HCT116 (cell line): ENCODE measurements at regions not wholly inside any gene's neighbourhood (a gene's known extent, or its start where the extent isn't known, plus 50 kb on each side); places are given as distances from the start of the nearest gene placed in this dataset.

Source experiments
- ATAC-seq: fragments of 200-7000 bp; cut with Tn5 transposase; 2 replicates; pipeline ENCODE4 v1.9.1; 2020; ENCODE audit warnings: mild to moderate bottlenecking, moderate library complexity
- BruUV-seq: library from RNA; stranded (reverse); fragments of 400-500 nt; replicated peaks from 2 replicates; lab custom pipeline; 2021; lab: Mats Ljungman, UMichigan
- CTCF ChIA-PET: fragments of 300-600 bp; sonication (Branson Sonifier 250); formaldehyde crosslinking; loops from one replicate; lab custom pipeline; 2021; ENCODE audit warnings: antibody characterized with exemption; lab: Charles Lee
- POLR2A ChIA-PET: fragments of 300-600, 350-600 bp; sonication (Branson Sonifier 250); formaldehyde crosslinking; loops from one replicate; lab custom pipeline; 2021; ENCODE audit warnings: antibody characterized with exemption; lab: Charles Lee
- RAD21 ChIA-PET, 2 experiments: fragments of 300-600 bp; sonication (Branson Sonifier 250); formaldehyde crosslinking; loops; one replicate each; lab custom pipeline; 2023; ENCODE audit warnings: low total read pairs in 2 of 2; ENCODE audit not compliant: uncharacterized antibody in 2 of 2, unreplicated experiment in 2 of 2, low non-redundant PET in 1 of 2; lab: Charles Lee
- DNase-seq: peaks from one replicate; pipeline ENCODE4 v3.0.0-alpha.2; 2010; ENCODE audit warnings: low read depth, low spot score
- H2AFZ ChIP-seq: fragments of 200-600 bp; shearing (Covaris generic), sonication (generic); 2 replicates; pipeline ENCODE4 v1.6.1; 2017; ENCODE audit warnings: low read depth, mixed run types, mixed read lengths, antibody characterized with exemption, low read length; ENCODE audit not compliant: poor library complexity, severe bottlenecking
- H3K27ac ChIP-seq: 2 replicates; pipeline ENCODE4 v1.5.1; 2012; ENCODE audit warnings: low read depth, low read length
- H3K27me3 ChIP-seq: fragments of 200-600 bp; sonication (generic); 2 replicates; pipeline ENCODE4 v1.6.1; 2016; ENCODE audit warnings: mixed run types, low read length, mixed read lengths; ENCODE audit not compliant: insufficient read depth
- H3K36me3 ChIP-seq, 2 experiments: fragments of 200-500 bp in 1 of 2; fragments of 200-600 bp in 1 of 2; sonication (Bioruptor generic) in 1 of 2; sonication (generic) in 1 of 2; 2 replicates each; pipeline versions ENCODE4 v1.5.1 to v1.6.1; 2014 to 2016; ENCODE audit warnings: low read length in 2 of 2, inconsistent platforms in 1 of 2, mixed read lengths in 1 of 2, mixed run types in 1 of 2; ENCODE audit not compliant: insufficient read depth in 2 of 2, control insufficient read depth in 1 of 2
- H3K4me1 ChIP-seq, 2 experiments: fragments of 200-600 bp in 1 of 2; sonication (generic) in 1 of 2; 2 replicates each; pipeline versions ENCODE4 v1.5.1 to v1.6.1; 2012 to 2017; ENCODE audit warnings: low read length in 2 of 2, inconsistent platforms in 1 of 2, mild to moderate bottlenecking in 1 of 2, mixed read lengths in 1 of 2, mixed run types in 1 of 2, moderate library complexity in 1 of 2; ENCODE audit not compliant: insufficient read depth in 2 of 2, control insufficient read depth in 1 of 2
- H3K4me2 ChIP-seq: fragments of 200-600 bp; sonication (generic); 2 replicates; pipeline ENCODE4 v1.6.1; 2017; ENCODE audit warnings: mixed run types, low read length, mixed read lengths
- H3K4me3 ChIP-seq, 2 experiments: fragments of 200-600 bp in 1 of 2; sonication (generic) in 1 of 2; replicated peaks in 1 of 2; 2 replicates each; pipeline ENCODE4 v1.5.1; 2011 to 2016; ENCODE audit warnings: low read length in 2 of 2, control low read depth in 1 of 2, low read depth in 1 of 2, mild to moderate bottlenecking in 1 of 2, mixed read lengths in 1 of 2, mixed run types in 1 of 2
- H3K79me2 ChIP-seq: fragments of 200-600 bp; sonication (generic); 2 replicates; pipeline ENCODE4 v1.6.1; 2017; ENCODE audit warnings: mild to moderate bottlenecking, mixed run types, low read length, moderate library complexity, mixed read lengths; ENCODE audit not compliant: insufficient read depth
- H3K9ac ChIP-seq: fragments of 200-600 bp; sonication (generic); 2 replicates; pipeline ENCODE4 v1.6.1; 2016; ENCODE audit warnings: low read length, mixed read lengths
- H3K9me2 ChIP-seq: fragments of 200-600 bp; sonication (generic), shearing (Covaris generic); 2 replicates; pipeline ENCODE4 v1.6.1; 2017; ENCODE audit warnings: mixed run types, mild to moderate bottlenecking, moderate library complexity; ENCODE audit not compliant: insufficient read depth
- H3K9me3 ChIP-seq, 2 experiments: fragments of 200-500 bp in 1 of 2; fragments of 200-600 bp in 1 of 2; sonication (Bioruptor generic) in 1 of 2; sonication (generic) in 1 of 2; 2 replicates each; pipeline ENCODE4 v1.6.1; 2014 to 2017; ENCODE audit warnings: low read length in 2 of 2, mixed read lengths in 2 of 2, inconsistent platforms in 1 of 2, low read depth in 1 of 2, mild to moderate bottlenecking in 1 of 2, mixed run types in 1 of 2, moderate library complexity in 1 of 2; ENCODE audit not compliant: control insufficient read depth in 1 of 2, insufficient read depth in 1 of 2
- H4K20me1 ChIP-seq: fragments of 200-600 bp; sonication (generic), shearing (Covaris generic); 2 replicates; pipeline ENCODE4 v1.6.1; 2017; ENCODE audit warnings: mixed run types, mild to moderate bottlenecking, moderate library complexity; ENCODE audit not compliant: insufficient read depth
- CBX3 ChIP-seq: IDR thresholded peaks from 2 replicates; pipeline ENCODE4 v1.6.1; 2012; ENCODE audit warnings: low read depth
- ELF1 ChIP-seq: IDR thresholded peaks from 2 replicates; pipeline ENCODE4 v1.6.1; 2012; ENCODE audit warnings: low read depth, borderline replicate concordance
- EZH2 ChIP-seq: fragments of 200-600 bp; sonication (generic); IDR thresholded peaks from 2 replicates; pipeline ENCODE4 v1.6.1; 2017; ENCODE audit warnings: antibody characterized with exemption, mixed run types
- EZH2phosphoT487 ChIP-seq: fragments of 200-600 bp; IDR thresholded peaks from 2 replicates; pipeline ENCODE4 v1.6.1; 2018; ENCODE audit warnings: antibody characterized with exemption, borderline replicate concordance
- FOSL1 ChIP-seq: IDR thresholded peaks from 2 replicates; pipeline ENCODE4 v1.6.1; 2012; ENCODE audit warnings: low read depth
- JUND ChIP-seq: IDR thresholded peaks from 2 replicates; pipeline ENCODE4 v1.6.1; 2012
- POLR2A ChIP-seq: IDR thresholded peaks from 2 replicates; pipeline ENCODE4 v1.7.0; 2011; ENCODE audit warnings: borderline replicate concordance; ENCODE audit not compliant: insufficient read depth, insufficient read length; ENCODE audit errors: extremely low read depth
- POLR2AphosphoS5 ChIP-seq: IDR thresholded peaks from 2 replicates; pipeline ENCODE4 v1.6.1; 2011; ENCODE audit warnings: mild to moderate bottlenecking, low read depth, low read length, moderate library complexity
- SIN3A ChIP-seq: IDR thresholded peaks from 2 replicates; pipeline ENCODE4 v1.6.1; 2012; ENCODE audit warnings: low read depth
- SP1 ChIP-seq: IDR thresholded peaks from 2 replicates; pipeline ENCODE4 v1.6.1; 2012; ENCODE audit warnings: low read depth
- SRF ChIP-seq: IDR thresholded peaks from 2 replicates; pipeline ENCODE4 v1.6.1; 2012; ENCODE audit warnings: low read depth
- TCF7L2 ChIP-seq: IDR thresholded peaks from 2 replicates; pipeline ENCODE4 v1.7.0; 2011; ENCODE audit warnings: borderline replicate concordance, inconsistent platforms; ENCODE audit not compliant: insufficient read depth, insufficient read length; ENCODE audit errors: extremely low read depth
- YY1 ChIP-seq: IDR thresholded peaks from 2 replicates; pipeline ENCODE4 v1.6.1; 2011; ENCODE audit warnings: low read length, low read depth, moderate library complexity, mild to moderate bottlenecking; ENCODE audit not compliant: insufficient replicate concordance; ENCODE audit errors: extremely low read depth
- ZFX ChIP-seq: fragments of 450-650 bp; IDR thresholded peaks from 2 replicates; pipeline ENCODE4 v1.6.1; 2017
- ZNF274 ChIP-seq: fragments of 200-500 bp; sonication (Bioruptor generic); IDR thresholded peaks from 2 replicates; pipeline ENCODE4 v1.6.1; 2014; ENCODE audit warnings: mild to moderate bottlenecking, low read depth, low read length, inconsistent platforms
- intact Hi-C: fragments of 100-400 bp; cut with micrococcal nuclease; formaldehyde crosslinking; loops from 2 replicates; pipeline ENCODE4 v1.10.0; 2022
- TF ChIP-seq, protein P1 (sequence below): IDR thresholded peaks from 2 replicates; pipeline ENCODE4 v1.6.1; 2012
- TF ChIP-seq, protein P2 (sequence below): IDR thresholded peaks from 2 replicates; pipeline ENCODE4 v1.6.1; 2012; ENCODE audit warnings: low read depth
- TF ChIP-seq, protein P3 (sequence below): IDR thresholded peaks from 2 replicates; pipeline ENCODE4 v1.6.1; 2012
- TF ChIP-seq, protein P4 (sequence below), 3 experiments: fragments of 200-600 bp in 1 of 3; sonication (generic) in 1 of 3; IDR thresholded peaks in 2 of 3; conservative IDR thresholded peaks in 1 of 3; 2 replicates each; pipeline ENCODE4 v1.5.1; 2012 to 2017; ENCODE audit warnings: low read depth in 2 of 3, low read length in 2 of 3, antibody characterized with exemption in 1 of 3, borderline replicate concordance in 1 of 3, control low read depth in 1 of 3, mild to moderate bottlenecking in 1 of 3, mixed read lengths in 1 of 3, mixed run types in 1 of 3, moderate library complexity in 1 of 3; ENCODE audit not compliant: insufficient read depth in 1 of 3
- TF ChIP-seq, protein P5 (sequence below): IDR thresholded peaks from 2 replicates; pipeline ENCODE4 v1.6.1; 2011; ENCODE audit warnings: mild to moderate bottlenecking, low read length, moderate library complexity; ENCODE audit not compliant: insufficient replicate concordance; ENCODE audit errors: extremely low read depth

DNA sequence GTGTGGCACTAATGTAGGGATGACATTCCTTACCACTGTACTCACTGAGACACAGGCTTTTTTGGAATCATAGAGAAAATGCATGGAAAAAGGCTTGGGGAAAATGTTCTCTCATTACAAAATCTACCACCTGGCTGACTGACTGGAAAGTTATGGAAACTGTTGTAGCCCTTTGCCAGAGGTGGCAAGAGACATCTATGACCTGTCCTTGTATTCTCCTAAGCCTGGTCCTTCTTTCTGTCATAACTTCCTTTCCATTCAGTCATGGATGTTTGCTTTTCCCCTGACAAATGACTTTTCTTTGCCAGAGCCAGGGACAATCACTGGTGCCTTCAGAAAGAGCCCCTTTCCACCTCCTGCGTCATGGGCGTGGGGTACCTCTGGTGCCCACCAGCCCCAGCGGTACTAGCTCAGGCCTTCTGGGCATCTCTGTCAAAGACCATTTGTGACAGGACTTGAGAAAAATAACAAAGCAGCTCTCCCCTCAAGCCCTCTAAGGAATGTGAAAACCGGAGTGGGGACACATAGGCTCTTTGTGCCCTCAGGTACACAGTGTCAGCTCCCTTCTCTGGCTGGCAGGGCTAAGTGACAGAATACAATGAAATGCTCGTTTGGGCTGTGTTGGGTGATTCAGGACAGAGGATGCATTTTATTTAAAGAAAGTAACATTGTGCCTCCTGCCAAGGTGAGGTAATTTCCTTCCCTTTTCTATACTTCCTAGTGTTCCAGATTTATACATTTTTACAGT is 381.1 kb upstream of the RASGRP1 start:
- H4K20me1 ChIP-seq = no peaks in the 10 kb centered on the region
- no peaks in the 10 kb centered on the region for H3K36me3 ChIP-seq
- no TSS peak for BruUV-seq
- no peak overlapping the region for H3K27ac ChIP-seq
- no peak overlapping the region for H2AFZ ChIP-seq
- POLR2A ChIA-PET = no interaction called here
- intact Hi-C loops = no loop called here
- RAD21 ChIA-PET = no interaction called here
- no peak for DNase-seq
- H3K79me2 ChIP-seq = no peaks in the 10 kb centered on the region
- no peak overlapping the region for H3K4me2 ChIP-seq
- no peak overlapping the region for H3K4me3 ChIP-seq
- no peak for ATAC-seq
- H3K9ac ChIP-seq = no peak overlapping the region
- TF ChIP-seq, protein P1, sequence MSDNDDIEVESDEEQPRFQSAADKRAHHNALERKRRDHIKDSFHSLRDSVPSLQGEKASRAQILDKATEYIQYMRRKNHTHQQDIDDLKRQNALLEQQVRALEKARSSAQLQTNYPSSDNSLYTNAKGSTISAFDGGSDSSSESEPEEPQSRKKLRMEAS = no peak
- TF ChIP-seq ZNF274 = no peak
- TF ChIP-seq YY1 = no peak
- no peak for TF ChIP-seq ELF1
- no peak for TF ChIP-seq ZFX
- no peak for TF ChIP-seq TCF7L2
- no peak for TF ChIP-seq SRF
- TF ChIP-seq SIN3A = no peak
- TF ChIP-seq EZH2phosphoT487 = no peak
- TF ChIP-seq POLR2AphosphoS5 = no peak
- TF ChIP-seq JUND = no peak
- no peak for TF ChIP-seq EZH2
- no peak for TF ChIP-seq FOSL1
- TF ChIP-seq POLR2A = no peak
- TF ChIP-seq SP1 = no peak
- TF ChIP-seq, protein P2, sequence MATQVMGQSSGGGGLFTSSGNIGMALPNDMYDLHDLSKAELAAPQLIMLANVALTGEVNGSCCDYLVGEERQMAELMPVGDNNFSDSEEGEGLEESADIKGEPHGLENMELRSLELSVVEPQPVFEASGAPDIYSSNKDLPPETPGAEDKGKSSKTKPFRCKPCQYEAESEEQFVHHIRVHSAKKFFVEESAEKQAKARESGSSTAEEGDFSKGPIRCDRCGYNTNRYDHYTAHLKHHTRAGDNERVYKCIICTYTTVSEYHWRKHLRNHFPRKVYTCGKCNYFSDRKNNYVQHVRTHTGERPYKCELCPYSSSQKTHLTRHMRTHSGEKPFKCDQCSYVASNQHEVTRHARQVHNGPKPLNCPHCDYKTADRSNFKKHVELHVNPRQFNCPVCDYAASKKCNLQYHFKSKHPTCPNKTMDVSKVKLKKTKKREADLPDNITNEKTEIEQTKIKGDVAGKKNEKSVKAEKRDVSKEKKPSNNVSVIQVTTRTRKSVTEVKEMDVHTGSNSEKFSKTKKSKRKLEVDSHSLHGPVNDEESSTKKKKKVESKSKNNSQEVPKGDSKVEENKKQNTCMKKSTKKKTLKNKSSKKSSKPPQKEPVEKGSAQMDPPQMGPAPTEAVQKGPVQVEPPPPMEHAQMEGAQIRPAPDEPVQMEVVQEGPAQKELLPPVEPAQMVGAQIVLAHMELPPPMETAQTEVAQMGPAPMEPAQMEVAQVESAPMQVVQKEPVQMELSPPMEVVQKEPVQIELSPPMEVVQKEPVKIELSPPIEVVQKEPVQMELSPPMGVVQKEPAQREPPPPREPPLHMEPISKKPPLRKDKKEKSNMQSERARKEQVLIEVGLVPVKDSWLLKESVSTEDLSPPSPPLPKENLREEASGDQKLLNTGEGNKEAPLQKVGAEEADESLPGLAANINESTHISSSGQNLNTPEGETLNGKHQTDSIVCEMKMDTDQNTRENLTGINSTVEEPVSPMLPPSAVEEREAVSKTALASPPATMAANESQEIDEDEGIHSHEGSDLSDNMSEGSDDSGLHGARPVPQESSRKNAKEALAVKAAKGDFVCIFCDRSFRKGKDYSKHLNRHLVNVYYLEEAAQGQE = no peak
- no peak for TF ChIP-seq CBX3
- TF ChIP-seq, protein P3, sequence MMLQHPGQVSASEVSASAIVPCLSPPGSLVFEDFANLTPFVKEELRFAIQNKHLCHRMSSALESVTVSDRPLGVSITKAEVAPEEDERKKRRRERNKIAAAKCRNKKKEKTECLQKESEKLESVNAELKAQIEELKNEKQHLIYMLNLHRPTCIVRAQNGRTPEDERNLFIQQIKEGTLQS = no peak
- TF ChIP-seq, protein P4, sequence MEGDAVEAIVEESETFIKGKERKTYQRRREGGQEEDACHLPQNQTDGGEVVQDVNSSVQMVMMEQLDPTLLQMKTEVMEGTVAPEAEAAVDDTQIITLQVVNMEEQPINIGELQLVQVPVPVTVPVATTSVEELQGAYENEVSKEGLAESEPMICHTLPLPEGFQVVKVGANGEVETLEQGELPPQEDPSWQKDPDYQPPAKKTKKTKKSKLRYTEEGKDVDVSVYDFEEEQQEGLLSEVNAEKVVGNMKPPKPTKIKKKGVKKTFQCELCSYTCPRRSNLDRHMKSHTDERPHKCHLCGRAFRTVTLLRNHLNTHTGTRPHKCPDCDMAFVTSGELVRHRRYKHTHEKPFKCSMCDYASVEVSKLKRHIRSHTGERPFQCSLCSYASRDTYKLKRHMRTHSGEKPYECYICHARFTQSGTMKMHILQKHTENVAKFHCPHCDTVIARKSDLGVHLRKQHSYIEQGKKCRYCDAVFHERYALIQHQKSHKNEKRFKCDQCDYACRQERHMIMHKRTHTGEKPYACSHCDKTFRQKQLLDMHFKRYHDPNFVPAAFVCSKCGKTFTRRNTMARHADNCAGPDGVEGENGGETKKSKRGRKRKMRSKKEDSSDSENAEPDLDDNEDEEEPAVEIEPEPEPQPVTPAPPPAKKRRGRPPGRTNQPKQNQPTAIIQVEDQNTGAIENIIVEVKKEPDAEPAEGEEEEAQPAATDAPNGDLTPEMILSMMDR (IDR thresholded peaks at IDR 0.05 in 2 of 3, conservative IDR thresholded peaks at IDR 0.05 in 1 of 3; ENCODE audit: borderline replicate concordance in 1 of 3, insufficient read depth in 1 of 3, low read depth in 2 of 3, low read length in 2 of 3) = no peak
- TF ChIP-seq, protein P5, sequence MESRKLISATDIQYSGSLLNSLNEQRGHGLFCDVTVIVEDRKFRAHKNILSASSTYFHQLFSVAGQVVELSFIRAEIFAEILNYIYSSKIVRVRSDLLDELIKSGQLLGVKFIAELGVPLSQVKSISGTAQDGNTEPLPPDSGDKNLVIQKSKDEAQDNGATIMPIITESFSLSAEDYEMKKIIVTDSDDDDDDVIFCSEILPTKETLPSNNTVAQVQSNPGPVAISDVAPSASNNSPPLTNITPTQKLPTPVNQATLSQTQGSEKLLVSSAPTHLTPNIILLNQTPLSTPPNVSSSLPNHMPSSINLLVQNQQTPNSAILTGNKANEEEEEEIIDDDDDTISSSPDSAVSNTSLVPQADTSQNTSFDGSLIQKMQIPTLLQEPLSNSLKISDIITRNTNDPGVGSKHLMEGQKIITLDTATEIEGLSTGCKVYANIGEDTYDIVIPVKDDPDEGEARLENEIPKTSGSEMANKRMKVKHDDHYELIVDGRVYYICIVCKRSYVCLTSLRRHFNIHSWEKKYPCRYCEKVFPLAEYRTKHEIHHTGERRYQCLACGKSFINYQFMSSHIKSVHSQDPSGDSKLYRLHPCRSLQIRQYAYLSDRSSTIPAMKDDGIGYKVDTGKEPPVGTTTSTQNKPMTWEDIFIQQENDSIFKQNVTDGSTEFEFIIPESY = no peak
- H3K4me1 ChIP-seq = no peaks in the 10 kb centered on the region
- H3K9me3 ChIP-seq = no peaks in the 10 kb centered on the region
- H3K27me3 ChIP-seq = 0 out of 2 replicates have a peak, but pooled peaks cover 16% of the 10 kb centered on the region
- CTCF ChIA-PET = no interaction called here
- H3K9me2 ChIP-seq = no peaks in the 10 kb centered on the region
